Uterus (tissue), 2 donors: ENCODE measurements at regions not wholly inside any gene's neighbourhood (a gene's known extent, or its start where the extent isn't known, plus 50 kb on each side); places are given as distances from the start of the nearest gene placed in this dataset.

Source experiments
- CTCF ChIP-seq, 4 experiments: fragments of 200-600 bp in 2 of 4; fragments of 450-650 bp in 2 of 4; sonication (generic) in 2 of 4; IDR thresholded peaks; one replicate each; pipeline ENCODE4 v1.5.1; 2016 to 2019; ENCODE audit warnings: antibody characterized with exemption in 4 of 4, mild to moderate bottlenecking in 2 of 4, moderate library complexity in 1 of 4
- POLR2A ChIP-seq, 2 donors: fragments of 450-650 bp; IDR thresholded peaks; one replicate each; pipeline ENCODE4 v1.6.1; 2016; ENCODE audit warnings: antibody characterized with exemption in 2 of 2, mild to moderate bottlenecking in 1 of 2, moderate library complexity in 1 of 2

DNA sequence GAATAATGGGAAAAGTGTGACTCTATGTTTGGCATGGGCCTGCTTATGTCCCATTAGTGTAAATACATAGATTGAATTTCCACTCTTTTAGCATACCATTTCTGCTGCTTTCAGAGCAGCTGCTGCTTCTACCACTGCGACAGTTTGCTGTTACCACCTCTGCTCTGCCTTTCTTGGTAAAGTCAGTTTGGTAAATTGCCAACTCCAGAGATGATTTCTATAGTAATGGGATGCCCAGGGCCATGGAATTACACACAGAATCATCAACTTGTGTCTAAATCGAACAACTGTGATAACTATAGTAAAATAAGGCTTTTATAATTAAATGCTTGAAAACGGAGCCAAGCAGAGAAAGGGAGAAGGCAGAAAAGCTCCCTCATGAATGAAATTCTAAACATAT, 168.4 kb upstream of the VEPH1 start:
- TF ChIP-seq CTCF (IDR thresholded peaks at IDR 0.05), result no peak
- no peak for TF ChIP-seq POLR2A (IDR thresholded peaks at IDR 0.05)
